HepG2 (cell line): ENCODE measurements at regions not wholly inside any gene's neighbourhood (a gene's known extent, or its start where the extent isn't known, plus 50 kb on each side); places are given as distances from the start of the nearest gene placed in this dataset.

Experiments used
- ATAC-seq: fragments of 200-7000 bp; cut with Tn5 transposase; 3 replicates; pipeline ENCODE4 v1.9.1; 2020; ENCODE audit warnings: mild to moderate bottlenecking, moderate library complexity
- BruUV-seq: library from RNA; stranded (reverse); fragments of 400-500 nt; replicated peaks from 2 replicates; lab custom pipeline; 2021; lab: Mats Ljungman, UMichigan
- CTCF ChIA-PET: fragments of 300-600 bp; formaldehyde crosslinking; extraction: SDS; loops from one replicate; lab custom pipeline; 2021; ENCODE audit warnings: low total read pairs, inconsistent platforms, low intra/inter-chr PET ratio; lab: Yijun Ruan, JAX
- POLR2A ChIA-PET: fragments of 350-600 bp; sonication (Branson Sonifier 250); formaldehyde crosslinking; loops from one replicate; lab custom pipeline; 2020; ENCODE audit warnings: antibody characterized with exemption, inconsistent platforms; lab: Yijun Ruan, JAX
- DNase-seq: peaks from one replicate; pipeline ENCODE4 v3.0.0-alpha.2; 2015; ENCODE audit warnings: low spot score
- FAIRE-seq: peaks from 3 replicates; lab custom pipeline; 2011; peaks lifted over from hg19 to GRCh38; lab: Jason Lieb, UNC
- H2AFZ ChIP-seq: one replicate; pipeline ENCODE4 v1.6.1; 2011; ENCODE audit warnings: low read length, inconsistent platforms
- H3K27ac ChIP-seq: fragments of 300-600 bp; 3 replicates; pipeline ENCODE4 v1.8.0; 2011; ENCODE audit warnings: mixed run types, mild to moderate bottlenecking, mixed read lengths, low read length, inconsistent platforms; ENCODE audit not compliant: insufficient read depth; ENCODE audit errors: extremely low read length
- H3K27me3 ChIP-seq, 2 experiments: fragments of 200-600 bp in 1 of 2; 2 replicates in 1 of 2; 3 replicates in 1 of 2; pipeline versions ENCODE4 v1.6.0 to v1.8.0; 2011; ENCODE audit warnings: low read length in 2 of 2, mild to moderate bottlenecking in 2 of 2, moderate library complexity in 2 of 2, inconsistent platforms in 1 of 2; ENCODE audit not compliant: insufficient read depth in 2 of 2, control insufficient read depth in 1 of 2
- H3K36me3 ChIP-seq, 2 experiments: fragments of 200-600 bp in 1 of 2; replicated peaks in 1 of 2; 2 replicates in 1 of 2; 3 replicates in 1 of 2; pipeline versions ENCODE4 v1.5.1 to v1.8.0; 2011; ENCODE audit warnings: low read length in 2 of 2, inconsistent platforms in 1 of 2; ENCODE audit not compliant: insufficient read depth in 2 of 2, control insufficient read depth in 1 of 2
- H3K4me1 ChIP-seq: 2 replicates; pipeline ENCODE4 v1.5.1; 2012; ENCODE audit warnings: low read length, inconsistent platforms; ENCODE audit not compliant: insufficient read depth
- H3K4me2 ChIP-seq: 2 replicates; pipeline ENCODE4 v1.6.0; 2011; ENCODE audit warnings: low read depth, low read length, inconsistent platforms
- H3K4me3 ChIP-seq, 3 experiments: fragments of 200-600 bp in 1 of 3; sonication (generic), shearing (Covaris generic) in 1 of 3; replicated peaks in 1 of 3; 2 replicates each; pipeline ENCODE4 v1.5.1; 2011 to 2016; ENCODE audit warnings: low read length in 3 of 3, inconsistent platforms in 2 of 3, low read depth in 2 of 3, mild to moderate bottlenecking in 2 of 3, control low read depth in 1 of 3, mixed read lengths in 1 of 3; ENCODE audit not compliant: insufficient read depth in 1 of 3
- H3K79me2 ChIP-seq: one replicate; pipeline ENCODE4 v1.6.1; 2011; ENCODE audit warnings: low read length, inconsistent platforms; ENCODE audit not compliant: insufficient read depth
- H3K9ac ChIP-seq: 2 replicates; pipeline ENCODE4 v1.6.0; 2011; ENCODE audit warnings: mild to moderate bottlenecking, low read depth, low read length, inconsistent platforms; ENCODE audit not compliant: insufficient read depth
- H3K9me3 ChIP-seq: 2 replicates; pipeline ENCODE4 v1.5.1; 2012; ENCODE audit warnings: mild to moderate bottlenecking, low read length
- H4K20me1 ChIP-seq: 2 replicates; pipeline ENCODE4 v1.6.0; 2011; ENCODE audit warnings: inconsistent platforms, mild to moderate bottlenecking, low read length, moderate library complexity; ENCODE audit not compliant: insufficient read depth
- KDM2A ChIP-seq: sonication (generic); formaldehyde crosslinking; IDR thresholded peaks from 2 replicates; pipeline ENCODE4 v1.4.0; 2020; ENCODE audit warnings: low read depth, missing genetic modification reagents, borderline replicate concordance
- KDM3A ChIP-seq: IDR thresholded peaks from 2 replicates; pipeline ENCODE4 v1.6.1; 2018; ENCODE audit warnings: low read depth, missing compliant biosample characterization
- LCORL ChIP-seq, 2 experiments: fragments of 450-650 bp in 1 of 2; sonication (generic) in 1 of 2; formaldehyde crosslinking in 1 of 2; IDR thresholded peaks; 2 replicates each; pipeline versions ENCODE4 v1.5.0 to v1.6.1; 2017 to 2020; ENCODE audit warnings: antibody characterized with exemption in 1 of 2, missing genetic modification reagents in 1 of 2
- SRF ChIP-seq: IDR thresholded peaks from 2 replicates; pipeline ENCODE4 v1.6.1; 2011; ENCODE audit warnings: mild to moderate bottlenecking, low read depth, low read length, moderate library complexity
- SSRP1 ChIP-seq: IDR thresholded peaks from 2 replicates; pipeline ENCODE4 v1.6.1; 2016; ENCODE audit warnings: control low read depth
- TBX3 ChIP-seq: fragments of 450-650 bp; IDR thresholded peaks from 2 replicates; pipeline ENCODE4 v1.6.1; 2017; ENCODE audit warnings: antibody characterized with exemption, mild to moderate bottlenecking, inconsistent platforms, borderline replicate concordance
- ZNF253 ChIP-seq: sonication (generic); formaldehyde crosslinking; IDR thresholded peaks from 2 replicates; pipeline ENCODE4 v1.8.0; 2022; ENCODE audit warnings: mild to moderate bottlenecking, missing genetic modification reagents, borderline replicate concordance
- ZNF3 ChIP-seq: IDR thresholded peaks from 2 replicates; pipeline ENCODE4 v1.7.0; 2017; ENCODE audit warnings: inconsistent platforms
- ZNF30 ChIP-seq: sonication (generic); formaldehyde crosslinking; IDR thresholded peaks from 2 replicates; pipeline ENCODE4 v1.5.0; 2020; ENCODE audit warnings: mild to moderate bottlenecking, missing genetic modification reagents
- ZNF326 ChIP-seq: sonication (generic); formaldehyde crosslinking; IDR thresholded peaks from 2 replicates; pipeline ENCODE4 v1.4.0; 2020; ENCODE audit warnings: missing genetic modification reagents, borderline replicate concordance
- ZNF737 ChIP-seq: sonication (generic); formaldehyde crosslinking; IDR thresholded peaks from 2 replicates; pipeline ENCODE4 v1.5.0; 2020; ENCODE audit warnings: missing genetic modification reagents, mild to moderate bottlenecking, borderline replicate concordance
- ZNF747 ChIP-seq: sonication (generic); formaldehyde crosslinking; IDR thresholded peaks from 2 replicates; pipeline ENCODE4 v1.8.1; 2023; ENCODE audit warnings: missing genetic modification reagents, mild to moderate bottlenecking, borderline replicate concordance
- ZNF782 ChIP-seq: sonication (generic); formaldehyde crosslinking; IDR thresholded peaks from 2 replicates; pipeline ENCODE4 v1.4.0; 2020; ENCODE audit warnings: missing genetic modification reagents, mild to moderate bottlenecking, borderline replicate concordance
- WGBS: methylation state at CpG from one replicate; pipeline ENCODE4 v1.1.6; 2017; ENCODE audit warnings: low lambda C conversion rate; 5-methylcytosine and 5-hydroxymethylcytosine counted together
- in situ Hi-C: cut with HindIII; loops from 2 replicates; pipeline ENCODE4 v1.10.0; 2017; ENCODE audit warnings: low pct_unique_long_range_greater_than_20kb; ENCODE audit not compliant: extremely low pct_ligation_motif_present
- intact Hi-C: fragments of 100-400 bp; cut with micrococcal nuclease; formaldehyde crosslinking; loops from one replicate; pipeline ENCODE4 v1.10.0; 2022; ENCODE audit not compliant: unreplicated experiment
- TF ChIP-seq, protein P1 (sequence below): sonication (generic); formaldehyde crosslinking; IDR thresholded peaks from 2 replicates; pipeline ENCODE4 v1.5.0; 2020; ENCODE audit warnings: missing genetic modification reagents
- TF ChIP-seq, protein P2 (sequence below): sonication (generic); formaldehyde crosslinking; IDR thresholded peaks from 2 replicates; pipeline ENCODE4 v1.5.0; 2020; ENCODE audit warnings: missing genetic modification reagents
- TF ChIP-seq, protein P3 (sequence below): sonication (generic); formaldehyde crosslinking; IDR thresholded peaks from 2 replicates; pipeline ENCODE4 v1.5.1; 2020; ENCODE audit warnings: mild to moderate bottlenecking, missing genetic modification reagents, moderate library complexity
- TF ChIP-seq, protein P4 (sequence below): sonication (generic); formaldehyde crosslinking; IDR thresholded peaks from 2 replicates; pipeline ENCODE4 v1.4.0; 2020; ENCODE audit warnings: missing genetic modification reagents
- TF ChIP-seq, protein P5 (sequence below): sonication (generic); formaldehyde crosslinking; IDR thresholded peaks from 2 replicates; pipeline ENCODE4 v1.4.0; 2020; ENCODE audit warnings: mild to moderate bottlenecking, missing genetic modification reagents
- TF ChIP-seq, protein P6 (sequence below): sonication (generic); formaldehyde crosslinking; IDR thresholded peaks from 2 replicates; pipeline ENCODE4 v1.5.0; 2020; ENCODE audit warnings: missing genetic modification reagents, mild to moderate bottlenecking, borderline replicate concordance

DNA sequence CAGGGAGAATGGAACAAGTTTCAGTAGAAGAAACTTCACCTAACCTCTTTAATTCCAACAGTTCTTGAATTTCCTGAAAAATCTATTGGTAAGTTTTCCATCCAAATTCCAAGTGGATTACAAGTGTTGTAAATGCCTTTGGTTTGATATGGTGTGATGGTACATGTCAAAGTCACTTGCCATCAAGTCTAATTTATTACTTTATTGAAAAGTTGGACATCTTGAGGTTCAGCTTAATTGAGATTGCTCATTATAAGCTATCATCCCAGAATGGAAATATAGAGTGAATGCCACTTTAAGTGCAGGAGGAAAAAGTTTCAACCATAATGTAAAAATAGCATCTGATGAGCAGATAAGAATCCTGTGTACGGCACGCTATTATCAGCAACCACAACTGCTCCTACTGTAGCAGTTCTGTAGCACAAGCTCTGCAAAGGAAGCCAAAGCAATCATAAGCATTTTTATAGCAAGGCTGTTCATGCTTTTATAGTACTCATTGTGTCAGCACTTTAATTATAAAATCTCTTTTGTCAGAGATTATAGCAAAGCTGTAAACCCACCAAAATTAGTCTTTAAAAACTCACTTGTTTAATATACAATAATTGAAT is 991.8 kb upstream of the PHF14 start:
- 3% methylated on average over 2 of the region's 2 CpGs for WGBS
- H3K27ac ChIP-seq: no peak overlapping the region
- H3K4me1 ChIP-seq: no peaks in the 10 kb centered on the region
- ChIA-PET CTCF (no interaction called here), POLR2A (no interaction called here)
- no peak overlapping the region for H3K4me2 ChIP-seq
- no peak overlapping the region for H3K9ac ChIP-seq
- H3K9me3 ChIP-seq: peaks cover 64% of the 10 kb centered on the region
- no peaks in the 10 kb centered on the region for H3K27me3 ChIP-seq
- in situ Hi-C loops (no loop called here), intact Hi-C loops (no loop called here)
- no peaks in the 10 kb centered on the region for H4K20me1 ChIP-seq
- ATAC-seq (no peak), DNase-seq (no peak), FAIRE-seq (no peak)
- H3K4me3 ChIP-seq: no peak overlapping the region
- H3K79me2 ChIP-seq: no peaks in the 10 kb centered on the region
- no peaks in the 10 kb centered on the region for H3K36me3 ChIP-seq
- H2AFZ ChIP-seq: no peak overlapping the region
- no TSS peak for BruUV-seq
- TF ChIP-seq, protein P1, sequence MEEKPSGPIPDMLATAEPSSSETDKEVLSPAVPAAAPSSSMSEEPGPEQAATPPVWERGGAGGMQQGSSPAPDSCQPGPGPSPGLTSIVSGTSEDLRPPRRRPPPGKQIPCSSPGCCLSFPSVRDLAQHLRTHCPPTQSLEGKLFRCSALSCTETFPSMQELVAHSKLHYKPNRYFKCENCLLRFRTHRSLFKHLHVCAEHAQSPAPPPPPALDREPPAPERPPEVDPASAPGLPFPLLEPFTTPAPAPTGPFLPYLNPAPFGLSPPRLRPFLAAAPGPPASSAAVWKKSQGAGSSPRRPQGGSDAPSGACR (CRISPR knock-in tag): no peak
- TF ChIP-seq LCORL (IDR thresholded peaks at IDR 0.05): no peak
- no peak for TF ChIP-seq LCORL (CRISPR knock-in tag; IDR thresholded peaks at IDR 0.05)
- no peak for TF ChIP-seq ZNF737 (CRISPR knock-in tag)
- TF ChIP-seq ZNF747: no peak
- no peak for TF ChIP-seq KDM2A (CRISPR knock-in tag)
- no peak for TF ChIP-seq ZNF253 (CRISPR knock-in tag)
- TF ChIP-seq ZNF782: no peak
- TF ChIP-seq SSRP1 (CRISPR knock-in tag): no peak
- TF ChIP-seq TBX3: no peak
- TF ChIP-seq, protein P2, sequence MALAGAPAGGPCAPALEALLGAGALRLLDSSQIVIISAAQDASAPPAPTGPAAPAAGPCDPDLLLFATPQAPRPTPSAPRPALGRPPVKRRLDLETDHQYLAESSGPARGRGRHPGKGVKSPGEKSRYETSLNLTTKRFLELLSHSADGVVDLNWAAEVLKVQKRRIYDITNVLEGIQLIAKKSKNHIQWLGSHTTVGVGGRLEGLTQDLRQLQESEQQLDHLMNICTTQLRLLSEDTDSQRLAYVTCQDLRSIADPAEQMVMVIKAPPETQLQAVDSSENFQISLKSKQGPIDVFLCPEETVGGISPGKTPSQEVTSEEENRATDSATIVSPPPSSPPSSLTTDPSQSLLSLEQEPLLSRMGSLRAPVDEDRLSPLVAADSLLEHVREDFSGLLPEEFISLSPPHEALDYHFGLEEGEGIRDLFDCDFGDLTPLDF (CRISPR knock-in tag): no peak
- TF ChIP-seq KDM3A (CRISPR knock-in tag): no peak
- no peak for TF ChIP-seq ZNF3 (CRISPR knock-in tag)
- TF ChIP-seq ZNF30 (CRISPR knock-in tag): no peak
- TF ChIP-seq SRF: no peak
- TF ChIP-seq, protein P3, sequence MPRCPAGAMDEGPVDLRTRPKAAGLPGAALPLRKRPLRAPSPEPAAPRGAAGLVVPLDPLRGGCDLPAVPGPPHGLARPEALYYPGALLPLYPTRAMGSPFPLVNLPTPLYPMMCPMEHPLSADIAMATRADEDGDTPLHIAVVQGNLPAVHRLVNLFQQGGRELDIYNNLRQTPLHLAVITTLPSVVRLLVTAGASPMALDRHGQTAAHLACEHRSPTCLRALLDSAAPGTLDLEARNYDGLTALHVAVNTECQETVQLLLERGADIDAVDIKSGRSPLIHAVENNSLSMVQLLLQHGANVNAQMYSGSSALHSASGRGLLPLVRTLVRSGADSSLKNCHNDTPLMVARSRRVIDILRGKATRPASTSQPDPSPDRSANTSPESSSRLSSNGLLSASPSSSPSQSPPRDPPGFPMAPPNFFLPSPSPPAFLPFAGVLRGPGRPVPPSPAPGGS (CRISPR knock-in tag): no peak
- TF ChIP-seq, protein P4, sequence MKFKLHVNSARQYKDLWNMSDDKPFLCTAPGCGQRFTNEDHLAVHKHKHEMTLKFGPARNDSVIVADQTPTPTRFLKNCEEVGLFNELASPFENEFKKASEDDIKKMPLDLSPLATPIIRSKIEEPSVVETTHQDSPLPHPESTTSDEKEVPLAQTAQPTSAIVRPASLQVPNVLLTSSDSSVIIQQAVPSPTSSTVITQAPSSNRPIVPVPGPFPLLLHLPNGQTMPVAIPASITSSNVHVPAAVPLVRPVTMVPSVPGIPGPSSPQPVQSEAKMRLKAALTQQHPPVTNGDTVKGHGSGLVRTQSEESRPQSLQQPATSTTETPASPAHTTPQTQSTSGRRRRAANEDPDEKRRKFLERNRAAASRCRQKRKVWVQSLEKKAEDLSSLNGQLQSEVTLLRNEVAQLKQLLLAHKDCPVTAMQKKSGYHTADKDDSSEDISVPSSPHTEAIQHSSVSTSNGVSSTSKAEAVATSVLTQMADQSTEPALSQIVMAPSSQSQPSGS (CRISPR knock-in tag): no peak
- no peak for TF ChIP-seq ZNF326 (CRISPR knock-in tag)
- TF ChIP-seq, protein P5, sequence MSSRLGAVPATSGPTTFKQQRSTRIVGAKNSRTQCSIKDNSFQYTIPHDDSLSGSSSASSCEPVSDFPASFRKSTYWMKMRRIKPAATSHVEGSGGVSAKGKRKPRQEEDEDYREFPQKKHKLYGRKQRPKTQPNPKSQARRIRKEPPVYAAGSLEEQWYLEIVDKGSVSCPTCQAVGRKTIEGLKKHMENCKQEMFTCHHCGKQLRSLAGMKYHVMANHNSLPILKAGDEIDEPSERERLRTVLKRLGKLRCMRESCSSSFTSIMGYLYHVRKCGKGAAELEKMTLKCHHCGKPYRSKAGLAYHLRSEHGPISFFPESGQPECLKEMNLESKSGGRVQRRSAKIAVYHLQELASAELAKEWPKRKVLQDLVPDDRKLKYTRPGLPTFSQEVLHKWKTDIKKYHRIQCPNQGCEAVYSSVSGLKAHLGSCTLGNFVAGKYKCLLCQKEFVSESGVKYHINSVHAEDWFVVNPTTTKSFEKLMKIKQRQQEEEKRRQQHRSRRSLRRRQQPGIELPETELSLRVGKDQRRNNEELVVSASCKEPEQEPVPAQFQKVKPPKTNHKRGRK (CRISPR knock-in tag): no peak
- TF ChIP-seq, protein P6, sequence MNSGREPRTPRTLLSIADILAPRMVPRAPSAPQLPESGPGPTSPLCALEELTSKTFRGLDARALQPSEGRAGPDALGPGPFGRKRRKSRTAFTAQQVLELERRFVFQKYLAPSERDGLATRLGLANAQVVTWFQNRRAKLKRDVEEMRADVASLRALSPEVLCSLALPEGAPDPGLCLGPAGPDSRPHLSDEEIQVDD (CRISPR knock-in tag): no peak
